ENCODE measurements at regions not wholly inside any gene's neighbourhood (a gene's known extent, or its start where the extent isn't known, plus 50 kb on each side); places are given as distances from the start of the nearest gene placed in this dataset.
"Not testable (repeated sequence)": the region's sequence is repeated elsewhere in the genome, so short reads cannot be mapped to it uniquely, and the experiment has no call there.

DNA sequence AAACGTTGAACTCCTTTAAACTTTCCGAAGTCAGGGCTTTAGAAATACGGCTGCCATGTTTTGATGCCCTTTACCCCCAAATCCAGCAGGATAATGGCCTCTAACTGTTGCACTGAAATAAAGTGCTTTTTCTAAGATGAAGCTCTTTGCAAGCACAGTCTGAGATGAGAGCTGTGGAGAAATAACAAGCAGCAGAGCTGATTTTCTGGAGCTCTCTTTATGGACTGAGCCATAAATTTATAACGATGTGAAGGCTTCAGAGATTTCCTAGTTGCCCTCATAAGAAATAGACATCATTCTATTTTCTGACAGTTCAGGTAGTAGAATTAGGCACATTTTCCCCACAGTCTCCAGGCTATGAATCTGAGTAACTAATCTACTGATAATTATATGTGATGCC is 567.3 kb downstream of the PDHA2 start:
- DNase-seq (ENCODE audit: low read depth), result no peak

DNA sequence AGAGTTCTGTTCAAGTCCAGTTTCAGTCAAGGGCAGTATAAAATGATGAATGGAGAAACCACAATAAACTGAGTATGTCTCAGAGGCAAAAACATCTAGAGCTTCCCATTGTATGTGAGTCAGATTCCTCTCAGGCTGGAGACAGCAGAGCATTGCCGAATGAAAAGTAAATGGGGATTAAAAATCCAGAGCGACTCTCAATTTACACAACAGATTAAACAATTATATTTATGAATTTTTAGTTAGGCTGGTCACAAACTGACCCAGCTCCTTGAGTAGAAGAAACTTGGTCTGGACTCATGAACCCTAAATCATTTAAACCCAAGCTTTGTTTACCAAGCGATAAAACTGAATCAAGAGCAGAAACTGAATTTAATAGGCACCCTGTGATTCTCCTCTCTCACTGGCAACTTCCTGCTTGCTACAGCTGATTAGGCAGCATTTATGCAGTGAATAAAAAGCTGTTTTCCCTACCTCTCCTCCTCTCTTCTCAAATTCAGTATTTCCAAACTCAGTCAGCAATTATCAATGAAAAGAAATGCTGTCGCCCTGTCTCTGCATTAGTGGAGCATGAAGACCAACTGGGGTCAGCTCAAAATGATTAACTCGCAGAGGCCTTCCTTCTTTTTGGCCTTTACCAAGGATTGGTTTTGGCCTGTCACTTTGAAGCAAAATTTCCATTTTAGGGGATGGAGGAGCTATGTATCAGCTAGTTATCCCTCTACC is 568.0 kb downstream of the PDHA2 start:
- peak; percentile 41 for DNase-seq (ENCODE audit: low read depth)

DNA sequence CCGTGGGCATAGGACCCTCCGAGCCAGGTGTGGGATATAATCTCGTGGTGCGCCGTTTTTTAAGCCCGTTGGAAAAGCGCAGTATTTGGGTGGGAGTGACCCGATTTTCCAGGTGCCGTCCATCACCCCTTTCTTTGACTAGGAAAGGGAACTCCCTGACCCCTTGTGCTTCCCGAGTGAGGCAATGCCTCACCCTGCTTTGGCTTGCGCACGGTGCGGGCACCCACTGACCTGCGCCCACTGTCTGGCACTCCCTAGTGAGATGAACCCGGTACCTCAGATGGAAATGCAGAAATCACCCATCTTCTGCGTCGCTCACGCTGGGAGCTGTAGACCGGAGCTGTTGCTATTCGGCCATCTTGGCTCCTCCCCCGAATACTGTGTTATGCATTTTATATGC is 575.0 kb downstream of the PDHA2 start:
- DNase-seq (ENCODE audit: low read depth), result not testable (repeated sequence)

DNA sequence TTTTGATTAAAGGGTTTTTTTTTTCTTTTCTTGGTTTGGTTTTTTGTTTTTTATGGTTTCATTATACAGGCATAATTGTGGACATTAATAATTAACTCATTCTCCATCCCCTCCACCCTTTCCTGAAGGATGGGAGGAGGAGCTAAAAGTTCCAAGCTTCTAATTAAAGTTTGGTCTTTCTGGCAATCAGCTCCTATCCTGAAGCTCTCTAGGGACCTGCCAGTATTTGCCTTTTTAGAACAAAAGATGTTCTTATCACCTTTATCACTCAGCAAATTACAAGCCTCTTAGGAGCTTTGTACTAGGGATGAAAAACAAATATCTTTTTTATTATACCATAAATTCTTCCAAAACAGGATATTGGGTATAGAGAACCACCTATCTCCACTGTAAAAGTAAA is 589.8 kb downstream of the PDHA2 start:
- DNase-seq (ENCODE audit: low read depth), result no peak

DNA sequence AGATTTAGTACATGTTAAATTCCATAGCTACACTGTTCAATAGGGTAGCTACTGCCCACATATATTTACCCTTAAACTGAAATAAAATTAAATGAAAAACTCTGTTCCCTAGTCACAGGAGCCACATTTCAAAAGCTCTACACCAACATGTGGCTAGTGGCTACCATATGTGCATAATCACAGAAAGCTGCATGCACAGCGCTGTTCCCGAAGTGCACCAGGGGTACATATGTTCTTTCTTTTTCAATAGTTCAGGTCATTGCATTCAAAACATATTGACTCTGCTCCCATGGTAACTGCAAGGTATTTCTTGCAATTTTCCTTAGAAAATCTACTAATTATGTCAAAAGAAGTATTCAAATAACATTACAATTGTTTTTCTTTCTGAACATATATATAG is 591.2 kb downstream of the PDHA2 start:
- no peak for DNase-seq (ENCODE audit: low read depth)

DNA sequence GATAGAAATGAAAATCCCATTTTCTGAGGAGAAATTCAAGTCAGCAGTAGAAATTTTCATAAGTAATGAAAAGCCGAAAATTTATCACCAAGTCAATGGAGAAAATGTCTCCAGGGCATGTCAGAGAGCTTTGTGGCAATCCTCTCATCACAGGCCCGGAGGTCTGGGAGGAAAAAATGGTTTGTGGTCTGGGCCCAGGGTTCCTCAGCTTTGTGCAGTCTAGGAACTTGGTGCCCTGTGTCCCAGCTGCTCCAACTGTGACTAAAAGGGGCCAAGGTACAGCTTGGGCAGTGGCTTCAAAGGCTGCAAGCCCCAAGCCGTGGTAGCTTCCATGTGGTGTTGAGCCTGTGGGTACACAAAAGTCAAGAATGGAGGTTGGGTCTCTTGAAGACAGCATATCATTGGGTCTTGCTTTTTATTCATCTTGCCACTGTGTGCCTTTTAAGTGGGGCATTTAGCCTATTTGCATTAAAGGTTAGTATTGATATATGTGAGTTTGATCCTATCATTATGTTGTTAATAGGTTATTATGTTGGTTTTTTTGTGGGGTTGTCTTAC is 608.5 kb downstream of the PDHA2 start:
- DNase-seq (ENCODE audit: low read depth), result no peak

DNA sequence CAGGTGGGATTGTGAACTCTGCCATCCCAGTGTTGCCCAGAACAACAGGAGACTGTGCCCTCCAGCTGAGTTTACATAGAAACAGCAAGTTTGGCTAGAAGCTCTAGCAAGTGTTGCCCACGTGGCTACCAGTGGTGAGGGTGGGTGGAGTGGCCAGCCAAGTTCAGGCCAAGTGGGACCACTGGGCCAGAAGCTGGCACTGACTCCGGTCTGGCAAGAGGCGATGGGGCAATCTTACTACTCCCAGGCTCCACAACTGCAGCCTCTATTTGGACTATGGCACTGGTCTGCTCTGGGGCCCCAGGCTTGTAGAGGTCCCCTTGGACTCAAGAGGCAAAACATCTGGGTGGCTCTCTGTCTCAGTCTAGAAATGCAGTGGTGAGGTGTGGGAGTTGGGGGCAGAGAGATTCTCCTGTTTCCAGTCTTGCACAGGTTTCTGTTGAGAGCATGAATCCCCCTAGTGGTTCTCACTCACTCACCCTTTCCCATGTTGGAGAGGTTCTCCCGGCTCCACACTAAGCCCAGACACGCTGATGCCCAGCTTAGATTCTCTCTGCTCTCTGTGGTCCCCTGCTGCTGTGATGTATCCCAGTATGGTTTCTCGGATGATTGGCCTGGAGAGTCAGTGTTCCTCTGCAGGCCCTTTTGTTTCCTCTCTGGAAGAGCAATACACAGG is 615.3 kb downstream of the PDHA2 start:
- no peak for DNase-seq (ENCODE audit: low read depth)

DNA sequence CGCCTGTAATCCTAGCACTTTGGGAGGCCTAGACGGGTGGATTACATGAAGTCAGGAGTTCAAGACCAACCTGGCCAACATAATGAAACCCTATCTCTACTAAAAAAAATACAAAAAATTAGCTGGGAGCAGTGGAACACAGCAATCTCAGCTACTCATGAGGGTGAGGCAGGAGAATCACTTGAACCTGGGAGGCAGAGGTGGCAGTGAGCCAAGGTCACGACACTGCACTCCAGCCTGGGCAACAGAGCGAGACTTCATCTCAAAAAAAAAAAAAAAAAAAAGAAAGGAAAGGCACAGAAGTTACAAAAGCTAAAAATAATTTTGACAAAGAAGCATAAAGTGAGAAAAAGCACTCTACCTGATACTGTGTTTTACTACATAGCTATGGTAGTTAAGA is 618.1 kb downstream of the PDHA2 start:
- DNase-seq (ENCODE audit: low read depth), result not testable (repeated sequence)

DNA sequence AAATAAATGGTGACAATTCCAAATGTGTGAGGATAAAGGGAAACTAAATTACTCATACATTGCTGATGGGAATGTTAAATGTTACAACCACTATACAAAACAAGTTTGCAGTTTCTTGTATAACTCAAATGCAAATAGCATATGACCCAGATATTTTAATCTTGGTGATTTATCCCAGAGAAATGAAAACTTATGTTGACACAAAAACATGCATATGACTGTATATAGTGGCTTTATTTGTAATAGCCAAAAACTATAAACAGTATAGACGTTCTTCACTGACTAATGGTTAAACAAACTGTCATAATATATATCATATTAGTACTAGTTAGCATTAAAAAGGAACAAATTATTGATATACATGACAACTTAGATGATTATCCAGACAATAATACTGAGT is 619.2 kb downstream of the PDHA2 start:
- DNase-seq (ENCODE audit: low read depth), result no peak

DNA sequence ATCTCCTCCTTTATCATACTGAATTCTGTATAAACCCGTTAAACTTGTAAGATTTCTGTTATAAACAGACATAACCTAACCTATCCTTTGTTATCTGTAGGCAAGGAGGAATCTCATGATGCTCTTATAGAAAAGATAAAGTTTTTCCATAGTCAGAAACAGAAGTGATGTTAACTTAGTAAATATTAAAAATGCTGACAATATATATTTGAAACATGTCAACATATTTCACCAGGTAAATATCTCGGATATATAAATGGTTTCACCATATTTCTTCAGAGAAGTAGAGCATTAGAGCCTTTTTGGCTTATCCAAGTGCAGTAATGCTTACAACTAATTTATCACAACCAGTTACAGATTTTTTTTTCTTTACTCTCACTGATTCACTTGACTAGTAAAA is 625.9 kb downstream of the PDHA2 start:
- no peak for DNase-seq (ENCODE audit: low read depth)

DNA sequence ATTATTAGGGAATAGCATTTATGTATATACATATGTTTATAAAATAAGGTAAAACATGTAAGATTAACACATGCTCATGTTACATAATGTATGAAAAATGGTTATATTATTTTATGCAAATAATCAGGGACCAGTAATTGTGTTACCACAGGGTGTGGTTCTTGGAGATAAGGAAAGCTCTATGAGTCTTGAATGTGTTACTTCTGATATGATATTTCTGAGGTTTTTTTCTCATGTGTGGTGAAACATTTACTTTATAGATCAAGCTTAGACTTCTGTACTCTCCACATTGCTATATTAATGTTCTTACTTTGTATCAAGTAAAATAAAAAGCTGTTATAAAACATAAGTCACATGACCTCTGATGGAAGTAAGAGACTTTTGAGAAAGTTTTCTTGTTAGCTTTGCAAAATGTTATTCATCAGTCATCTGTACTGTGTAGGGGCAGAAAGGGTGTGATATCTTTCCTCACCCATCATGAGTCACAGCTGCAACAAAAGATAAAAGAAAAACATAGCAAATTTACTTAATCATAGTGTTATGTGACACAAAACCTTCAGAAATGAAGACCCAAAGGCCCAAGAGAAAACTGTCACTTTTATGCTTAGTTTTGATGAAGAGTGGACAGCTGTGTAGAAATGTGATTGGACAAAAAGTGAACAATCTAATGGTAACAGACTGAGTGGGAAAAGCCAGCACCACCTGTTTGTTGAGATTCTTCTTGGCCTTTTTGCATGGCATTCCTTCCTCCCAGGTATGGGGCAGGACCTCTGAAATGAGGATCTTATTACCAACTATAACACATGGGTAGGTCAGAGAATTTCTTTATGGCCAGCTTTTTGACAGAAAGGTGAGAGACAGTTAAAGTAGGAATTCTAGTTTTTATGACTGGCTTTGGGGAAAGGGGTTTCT is 632.3 kb downstream of the PDHA2 start:
- peak; percentile 91 for DNase-seq (ENCODE audit: low read depth)

DNA sequence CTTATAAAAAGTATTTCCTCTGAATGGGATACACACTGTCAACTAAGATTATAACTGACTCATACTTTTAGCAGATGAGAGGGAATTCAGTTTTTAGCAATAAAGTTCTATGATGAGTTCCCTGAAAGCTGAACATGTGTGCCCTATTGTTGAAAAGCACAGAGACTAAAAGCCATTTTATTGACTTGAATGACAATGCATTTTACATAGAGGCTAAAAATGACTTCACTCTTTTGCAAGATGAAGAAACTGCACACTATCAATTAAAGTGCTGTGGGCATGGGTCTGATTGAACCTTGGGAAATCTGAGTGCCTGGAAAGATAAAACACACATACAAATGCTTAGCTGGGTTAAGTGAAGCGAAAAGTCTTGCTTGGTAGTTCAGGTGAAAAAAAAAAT is 633.4 kb downstream of the PDHA2 start:
- DNase-seq (ENCODE audit: low read depth), result peak; percentile 36

DNA sequence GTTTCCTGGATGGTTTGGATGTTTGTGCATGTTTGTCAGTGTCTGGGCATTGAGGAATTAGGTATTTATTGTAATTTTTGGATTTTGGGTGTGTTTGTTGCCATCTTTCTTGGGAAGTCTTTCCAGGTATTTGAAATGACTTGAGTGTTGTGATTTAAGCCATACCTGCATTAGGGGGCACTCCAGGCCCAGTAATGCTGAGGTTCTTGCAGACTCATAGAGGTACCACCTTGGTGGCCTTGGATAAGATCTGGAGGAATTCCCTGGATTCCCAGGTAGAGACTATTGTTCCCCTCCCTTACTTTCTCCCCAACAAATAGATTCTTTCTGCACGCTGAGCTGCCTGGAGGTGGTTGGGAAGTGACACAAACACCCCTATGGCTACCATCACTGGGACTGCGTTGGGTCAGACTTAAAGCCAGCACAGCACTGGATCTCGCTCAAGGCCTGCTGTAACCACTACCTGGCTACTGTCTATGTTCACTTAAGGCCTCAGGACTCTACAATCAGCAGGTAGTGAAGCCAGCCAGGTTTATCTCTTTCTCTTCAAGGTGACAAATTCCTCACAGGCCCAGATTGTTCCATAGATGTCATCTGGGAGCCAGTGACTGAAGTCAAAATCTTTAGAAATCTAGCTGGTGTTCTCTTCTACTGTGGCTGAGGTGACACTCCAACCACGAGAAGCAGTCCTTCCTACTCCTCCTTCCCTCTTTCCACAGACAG is 643.6 kb downstream of the PDHA2 start:
- no peak for DNase-seq (ENCODE audit: low read depth)

DNA sequence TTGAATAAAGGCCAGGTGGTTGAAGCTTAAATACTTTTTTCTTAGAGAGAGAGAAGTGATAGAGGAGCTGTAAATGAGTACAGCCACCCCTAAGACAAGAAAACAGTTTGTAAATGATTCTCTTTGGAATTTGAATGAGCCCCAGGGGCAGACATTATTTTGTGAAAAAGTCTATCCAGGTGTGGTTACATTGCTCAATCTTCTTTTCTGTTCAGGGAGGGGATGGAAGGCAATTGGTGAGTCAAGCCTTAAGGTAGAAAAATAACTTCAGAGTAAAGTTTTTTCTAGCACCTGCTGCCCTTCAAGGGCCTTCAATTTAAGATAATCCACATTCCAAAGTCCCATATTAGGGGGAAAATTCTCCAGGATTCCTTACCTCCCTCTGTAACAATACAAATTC is 646.7 kb downstream of the PDHA2 start:
- no peak for DNase-seq (ENCODE audit: low read depth)

DNA sequence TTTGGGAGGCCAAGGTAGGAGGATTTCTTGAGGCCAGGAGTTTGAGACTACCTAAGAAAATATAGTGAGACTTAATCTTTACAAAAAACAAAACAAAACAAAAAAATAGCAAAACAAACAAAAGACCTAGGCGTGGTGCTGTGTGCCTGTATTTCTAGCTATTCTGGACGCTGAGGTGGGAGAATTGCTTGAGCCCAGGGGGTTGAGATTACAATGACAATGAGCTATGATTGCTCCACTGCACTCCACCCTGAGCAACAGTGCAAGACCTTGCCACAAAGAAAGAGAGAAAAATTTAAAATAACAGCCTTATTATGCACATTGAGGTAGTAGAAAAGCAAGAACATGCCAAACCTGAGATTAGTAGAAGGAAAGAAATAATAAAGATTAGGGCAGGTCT is 657.7 kb downstream of the PDHA2 start:
- DNase-seq (ENCODE audit: low read depth), result no peak

DNA sequence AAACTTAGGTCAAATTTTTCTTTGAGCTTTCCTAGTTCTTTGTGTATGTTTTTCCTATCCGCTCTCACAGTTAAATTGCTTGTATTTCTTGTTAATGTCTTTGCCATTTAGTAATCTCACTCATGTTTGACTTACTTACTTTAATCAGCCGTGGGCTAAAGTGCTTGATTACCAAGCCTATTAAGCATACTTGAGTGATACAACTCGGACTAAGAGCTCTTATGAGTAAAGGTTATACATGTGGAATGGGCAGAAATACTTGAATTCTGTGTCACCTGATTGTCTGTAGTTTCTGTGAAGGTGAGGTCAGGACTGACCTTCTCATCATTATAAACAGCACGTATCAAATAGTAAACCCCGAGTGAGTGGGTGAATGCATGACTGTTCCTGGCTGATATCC is 664.5 kb downstream of the PDHA2 start:
- no peak for DNase-seq (ENCODE audit: low read depth)

DNA sequence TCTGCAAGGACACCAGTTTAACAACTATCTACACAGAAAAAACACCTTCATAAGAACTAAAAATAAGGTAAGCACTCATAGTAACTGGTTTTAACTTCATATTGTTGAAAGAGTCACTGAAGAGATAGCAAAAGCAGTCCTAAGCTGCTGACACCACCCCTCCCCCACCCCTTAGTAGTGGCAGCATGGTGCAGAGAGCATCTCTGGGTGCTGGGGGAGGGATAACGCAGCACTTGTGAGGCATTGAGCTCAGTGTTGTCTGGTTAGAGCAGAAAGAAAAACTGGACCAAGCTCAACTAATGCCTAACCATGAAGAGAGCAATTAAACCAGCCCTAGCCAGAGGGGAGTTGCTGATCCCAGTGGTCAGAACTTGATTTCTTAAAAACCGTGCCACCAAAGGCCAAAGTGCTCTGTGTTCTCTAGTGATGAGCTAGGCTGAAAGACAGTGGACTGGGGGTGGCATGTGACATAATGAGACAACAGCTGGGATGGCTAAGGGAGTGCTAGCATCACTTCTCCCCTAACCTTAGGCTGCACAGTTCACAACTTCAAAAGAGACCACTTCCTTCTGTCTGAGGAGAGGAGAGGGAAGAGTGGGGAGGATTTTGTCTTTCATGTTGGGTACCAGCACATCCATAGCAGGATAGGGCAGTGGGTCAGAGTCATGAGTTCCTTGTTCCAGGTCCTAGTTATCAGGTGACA is 669.3 kb downstream of the PDHA2 start:
- no peak for DNase-seq (ENCODE audit: low read depth)

DNA sequence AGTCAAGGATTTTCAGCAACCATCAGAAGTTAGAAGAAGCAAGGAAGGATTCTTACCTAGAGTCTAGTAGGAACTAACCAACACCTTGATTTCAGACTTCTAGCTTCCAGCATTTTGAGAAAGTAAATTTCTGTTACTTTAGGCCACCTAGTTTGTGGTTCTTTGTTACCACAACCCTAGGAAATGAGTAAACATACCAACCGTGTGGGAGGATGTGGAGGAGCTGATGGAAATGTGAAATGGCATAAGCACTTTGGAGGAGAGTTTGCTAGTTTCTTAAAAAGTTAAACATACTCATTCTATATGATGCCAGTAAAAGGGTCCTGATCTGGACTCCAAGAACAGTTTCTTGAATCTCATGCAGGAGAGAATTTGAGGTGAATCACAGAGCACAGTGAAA is 679.4 kb downstream of the PDHA2 start:
- peak; percentile 43 for DNase-seq (ENCODE audit: low read depth)

DNA sequence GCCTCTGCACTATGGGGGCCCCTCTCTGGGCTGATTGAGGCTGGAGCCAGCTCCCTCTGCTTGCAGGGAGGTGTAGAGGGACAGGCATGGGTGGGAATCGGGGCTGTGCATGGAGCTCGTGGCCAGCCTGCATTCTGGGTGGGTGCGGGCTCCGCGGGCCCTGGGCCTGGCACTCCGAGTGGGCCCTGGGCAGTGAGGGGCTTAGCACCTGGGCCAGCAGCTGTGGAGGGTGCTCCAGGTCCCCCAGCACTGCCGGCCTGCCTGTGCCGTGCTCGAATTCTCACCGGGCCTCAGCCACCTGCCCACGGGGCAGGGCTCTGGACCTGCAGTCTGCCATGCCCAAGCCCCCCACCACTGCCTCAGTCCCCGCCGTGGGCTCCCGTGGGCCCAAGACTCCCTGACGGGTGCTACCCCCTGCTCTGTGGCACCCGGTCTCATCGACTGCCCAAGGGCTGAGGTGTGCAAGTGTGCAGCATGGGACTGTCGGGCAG is 681.2 kb downstream of the PDHA2 start:
- DNase-seq (ENCODE audit: low read depth), result no peak

DNA sequence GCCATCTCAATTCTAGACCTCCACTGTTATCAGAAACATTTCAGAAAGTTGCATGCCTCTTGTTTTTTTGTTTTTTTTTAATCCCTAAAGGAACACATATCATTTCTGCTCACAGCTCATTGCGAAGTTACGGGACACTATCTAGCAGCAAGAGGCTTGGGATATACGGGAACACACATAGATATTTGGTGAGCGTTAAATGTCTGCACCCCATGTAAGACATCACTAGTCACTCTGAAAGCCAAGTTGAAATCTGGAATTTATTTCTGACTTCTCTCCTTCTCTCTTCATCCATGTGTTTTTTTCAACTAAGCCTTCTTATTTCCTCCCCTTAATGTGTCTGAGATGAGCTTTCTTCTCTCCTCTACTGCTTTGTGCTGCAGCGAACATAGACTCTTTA is 683.7 kb downstream of the PDHA2 start:
- DNase-seq (ENCODE audit: low read depth), result no peak

Measured in LHCN-M2 (cell line).